Neural cell (in vitro differentiated cells): ENCODE measurements at regions not wholly inside any gene's neighbourhood (a gene's known extent, or its start where the extent isn't known, plus 50 kb on each side); places are given as distances from the start of the nearest gene placed in this dataset.

Source experiments
- EP300 ChIP-seq: fragments of 450-650 bp; conservative IDR thresholded peaks from 2 replicates; pipeline ENCODE4 v1.6.1; 2014; ENCODE audit warnings: antibody characterized with exemption, mild to moderate bottlenecking, moderate library complexity; ENCODE audit not compliant: poor library complexity, severe bottlenecking
- EZH2 ChIP-seq: fragments of 200-600, 300-800 bp; shearing (Covaris generic), sonication (generic); IDR thresholded peaks from 2 replicates; pipeline ENCODE4 v1.6.1; 2014; ENCODE audit warnings: antibody characterized with exemption, low read length, borderline replicate concordance, mild to moderate bottlenecking; ENCODE audit not compliant: insufficient read depth, poor library complexity, severe bottlenecking
- MXI1 ChIP-seq: fragments of 450-650 bp; conservative IDR thresholded peaks from 2 replicates; pipeline ENCODE4 v1.6.1; 2014; ENCODE audit warnings: antibody characterized with exemption, mild to moderate bottlenecking; ENCODE audit not compliant: poor library complexity, severe bottlenecking
- RAD21 ChIP-seq: fragments of 450-650 bp; conservative IDR thresholded peaks from 2 replicates; pipeline ENCODE4 v1.6.1; 2014; ENCODE audit warnings: antibody characterized with exemption, mild to moderate bottlenecking, moderate library complexity
- TF ChIP-seq, protein P1 (sequence below): fragments of 450-650 bp; IDR thresholded peaks from 2 replicates; pipeline ENCODE4 v1.5.1; 2014; ENCODE audit warnings: antibody characterized with exemption, mild to moderate bottlenecking, moderate library complexity; ENCODE audit not compliant: poor library complexity, severe bottlenecking
- TF ChIP-seq, protein P2 (sequence below): IDR thresholded peaks from 2 replicates; pipeline ENCODE4 v1.6.1; 2012; ENCODE audit warnings: borderline replicate concordance

DNA sequence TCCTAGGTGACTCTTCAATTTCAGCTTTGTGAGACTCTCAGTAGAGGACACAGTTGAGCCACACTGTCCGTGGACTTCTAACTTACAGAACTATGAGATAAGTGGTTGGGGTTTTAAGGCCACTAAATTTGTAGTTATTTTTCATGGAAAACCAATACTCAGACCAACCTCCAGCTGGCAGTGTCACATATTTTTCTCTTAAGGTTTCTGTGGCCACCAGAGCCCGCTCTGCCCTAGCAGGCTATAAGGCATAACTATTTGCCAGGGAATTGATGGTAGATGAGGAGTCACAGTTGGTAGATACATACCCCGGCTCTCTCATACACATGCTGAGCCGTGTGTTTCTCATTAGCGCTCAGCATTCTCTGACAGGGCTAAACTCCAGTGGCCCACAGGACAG is 336.8 kb upstream of the MON1B start:
- TF ChIP-seq RAD21: no peak
- TF ChIP-seq, protein P1, sequence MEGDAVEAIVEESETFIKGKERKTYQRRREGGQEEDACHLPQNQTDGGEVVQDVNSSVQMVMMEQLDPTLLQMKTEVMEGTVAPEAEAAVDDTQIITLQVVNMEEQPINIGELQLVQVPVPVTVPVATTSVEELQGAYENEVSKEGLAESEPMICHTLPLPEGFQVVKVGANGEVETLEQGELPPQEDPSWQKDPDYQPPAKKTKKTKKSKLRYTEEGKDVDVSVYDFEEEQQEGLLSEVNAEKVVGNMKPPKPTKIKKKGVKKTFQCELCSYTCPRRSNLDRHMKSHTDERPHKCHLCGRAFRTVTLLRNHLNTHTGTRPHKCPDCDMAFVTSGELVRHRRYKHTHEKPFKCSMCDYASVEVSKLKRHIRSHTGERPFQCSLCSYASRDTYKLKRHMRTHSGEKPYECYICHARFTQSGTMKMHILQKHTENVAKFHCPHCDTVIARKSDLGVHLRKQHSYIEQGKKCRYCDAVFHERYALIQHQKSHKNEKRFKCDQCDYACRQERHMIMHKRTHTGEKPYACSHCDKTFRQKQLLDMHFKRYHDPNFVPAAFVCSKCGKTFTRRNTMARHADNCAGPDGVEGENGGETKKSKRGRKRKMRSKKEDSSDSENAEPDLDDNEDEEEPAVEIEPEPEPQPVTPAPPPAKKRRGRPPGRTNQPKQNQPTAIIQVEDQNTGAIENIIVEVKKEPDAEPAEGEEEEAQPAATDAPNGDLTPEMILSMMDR: no peak
- no peak for TF ChIP-seq MXI1
- TF ChIP-seq EZH2: no peak
- TF ChIP-seq EP300: no peak
- TF ChIP-seq, protein P2, sequence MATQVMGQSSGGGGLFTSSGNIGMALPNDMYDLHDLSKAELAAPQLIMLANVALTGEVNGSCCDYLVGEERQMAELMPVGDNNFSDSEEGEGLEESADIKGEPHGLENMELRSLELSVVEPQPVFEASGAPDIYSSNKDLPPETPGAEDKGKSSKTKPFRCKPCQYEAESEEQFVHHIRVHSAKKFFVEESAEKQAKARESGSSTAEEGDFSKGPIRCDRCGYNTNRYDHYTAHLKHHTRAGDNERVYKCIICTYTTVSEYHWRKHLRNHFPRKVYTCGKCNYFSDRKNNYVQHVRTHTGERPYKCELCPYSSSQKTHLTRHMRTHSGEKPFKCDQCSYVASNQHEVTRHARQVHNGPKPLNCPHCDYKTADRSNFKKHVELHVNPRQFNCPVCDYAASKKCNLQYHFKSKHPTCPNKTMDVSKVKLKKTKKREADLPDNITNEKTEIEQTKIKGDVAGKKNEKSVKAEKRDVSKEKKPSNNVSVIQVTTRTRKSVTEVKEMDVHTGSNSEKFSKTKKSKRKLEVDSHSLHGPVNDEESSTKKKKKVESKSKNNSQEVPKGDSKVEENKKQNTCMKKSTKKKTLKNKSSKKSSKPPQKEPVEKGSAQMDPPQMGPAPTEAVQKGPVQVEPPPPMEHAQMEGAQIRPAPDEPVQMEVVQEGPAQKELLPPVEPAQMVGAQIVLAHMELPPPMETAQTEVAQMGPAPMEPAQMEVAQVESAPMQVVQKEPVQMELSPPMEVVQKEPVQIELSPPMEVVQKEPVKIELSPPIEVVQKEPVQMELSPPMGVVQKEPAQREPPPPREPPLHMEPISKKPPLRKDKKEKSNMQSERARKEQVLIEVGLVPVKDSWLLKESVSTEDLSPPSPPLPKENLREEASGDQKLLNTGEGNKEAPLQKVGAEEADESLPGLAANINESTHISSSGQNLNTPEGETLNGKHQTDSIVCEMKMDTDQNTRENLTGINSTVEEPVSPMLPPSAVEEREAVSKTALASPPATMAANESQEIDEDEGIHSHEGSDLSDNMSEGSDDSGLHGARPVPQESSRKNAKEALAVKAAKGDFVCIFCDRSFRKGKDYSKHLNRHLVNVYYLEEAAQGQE: no peak
